M059J (cell line): ENCODE measurements at regions not wholly inside any gene's neighbourhood (a gene's known extent, or its start where the extent isn't known, plus 50 kb on each side); places are given as distances from the start of the nearest gene placed in this dataset.
"Not testable (repeated sequence)": the region's sequence is repeated elsewhere in the genome, so short reads cannot be mapped to it uniquely, and the experiment has no call there.

Experiments
- DNase-seq: peaks from one replicate; pipeline ENCODE4 v3.0.0-alpha.2; 2012; ENCODE audit warnings: low read depth

DNA sequence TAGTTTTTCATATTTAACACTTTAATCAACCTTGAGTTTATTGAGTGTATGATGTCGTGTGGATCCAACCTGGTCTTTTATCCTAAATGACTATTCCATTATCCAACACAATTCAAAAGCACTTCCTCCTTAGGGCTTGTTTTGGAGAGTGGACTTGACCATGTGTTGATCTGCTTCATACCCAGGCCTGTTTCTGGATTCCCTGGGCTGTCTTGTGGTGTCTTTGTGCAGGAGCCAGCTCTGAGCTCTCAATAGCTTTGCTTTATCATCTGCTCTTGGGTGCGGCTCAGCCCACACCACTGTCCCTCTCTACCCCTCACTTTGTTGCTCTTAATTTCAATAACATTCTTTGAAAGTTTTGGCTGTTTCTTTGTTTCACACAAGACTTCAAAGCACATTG lies 70.9 kb upstream of the CHST15 start:
- no peak for DNase-seq

DNA sequence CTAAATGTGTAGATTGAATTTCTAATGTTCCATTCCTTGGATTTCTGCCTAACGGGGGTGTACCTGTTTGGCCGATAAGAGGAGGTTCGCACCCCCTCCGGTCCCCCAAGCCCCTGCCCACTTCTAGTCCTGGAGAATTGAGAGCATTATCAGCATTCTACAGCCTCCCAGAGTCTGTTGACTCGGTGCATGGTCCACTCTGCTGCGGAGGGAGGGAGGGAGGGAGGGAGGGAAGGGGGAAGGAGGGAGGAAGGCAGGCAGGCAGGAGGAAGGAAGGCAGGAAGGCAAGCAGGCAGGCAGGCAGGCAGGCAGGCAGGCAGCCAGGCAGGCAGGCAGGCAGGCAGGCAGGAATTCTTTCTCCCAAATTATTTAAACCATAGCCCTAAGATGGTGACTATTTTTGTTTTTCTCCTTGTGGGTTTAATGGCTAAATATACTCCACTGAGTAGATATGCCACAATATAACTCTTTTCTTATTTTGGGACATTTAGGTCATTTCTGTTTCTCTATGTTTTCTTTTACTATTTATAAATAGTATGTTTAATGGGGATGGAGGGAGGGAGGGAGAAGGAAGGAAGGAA lies 69.5 kb upstream of the CHST15 start:
- no peak for DNase-seq

DNA sequence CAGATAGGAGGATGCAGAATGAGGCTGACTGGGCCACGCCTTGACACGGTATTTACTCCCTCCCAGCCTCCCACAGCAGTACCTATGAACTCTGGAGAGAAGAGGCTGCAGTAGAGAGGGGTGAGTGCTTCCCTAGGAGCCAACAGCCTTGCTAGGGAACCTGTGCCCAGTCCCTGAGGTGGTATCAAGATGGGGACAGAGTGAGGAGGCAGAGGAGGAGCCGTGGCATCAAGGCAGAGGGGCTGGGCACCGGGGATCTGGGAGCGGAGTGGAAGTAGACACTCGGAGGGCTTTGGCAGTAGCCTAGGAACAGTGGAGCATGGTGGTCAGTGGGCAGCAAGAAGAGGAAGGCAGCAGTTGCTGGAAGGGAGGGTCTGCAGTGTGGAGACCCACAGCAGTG lies 68.7 kb upstream of the CHST15 start:
- no peak for DNase-seq

- DNase-seq = no peak
Observed at GRCh38 chr10:124161601-124162000, 68.2 kb upstream of the CHST15 start.

DNA sequence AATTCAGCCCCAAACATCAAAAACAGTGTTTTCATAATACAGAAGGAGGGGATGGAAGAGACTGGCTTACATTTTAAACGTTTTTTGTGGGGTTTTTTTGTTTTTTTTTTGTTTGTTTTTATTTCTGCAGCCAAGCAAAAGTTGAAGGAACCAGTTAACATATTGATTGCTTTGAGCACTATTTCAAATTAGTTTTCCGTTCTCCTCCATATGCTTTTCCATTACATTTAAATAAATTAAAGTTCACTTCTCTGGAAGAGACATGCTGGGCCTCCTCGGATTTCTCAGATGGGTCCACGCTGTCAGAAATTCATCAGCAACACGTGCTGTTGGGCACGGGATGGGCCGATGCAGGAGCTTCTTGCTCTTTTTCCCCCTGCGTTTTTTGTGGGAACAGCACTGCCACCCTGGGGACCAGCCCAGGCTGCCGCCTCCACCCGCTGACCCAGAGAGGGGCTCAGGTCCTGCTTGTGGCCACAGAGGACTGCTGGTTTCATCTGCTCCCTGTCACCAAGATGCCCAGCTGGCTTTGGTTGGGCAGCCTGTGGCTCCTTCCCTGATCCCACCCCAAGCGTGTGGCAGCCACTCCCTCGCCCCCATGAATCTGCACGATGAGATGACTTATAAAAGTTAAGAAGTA lies 67.7 kb upstream of the CHST15 start:
- no peak for DNase-seq

DNA sequence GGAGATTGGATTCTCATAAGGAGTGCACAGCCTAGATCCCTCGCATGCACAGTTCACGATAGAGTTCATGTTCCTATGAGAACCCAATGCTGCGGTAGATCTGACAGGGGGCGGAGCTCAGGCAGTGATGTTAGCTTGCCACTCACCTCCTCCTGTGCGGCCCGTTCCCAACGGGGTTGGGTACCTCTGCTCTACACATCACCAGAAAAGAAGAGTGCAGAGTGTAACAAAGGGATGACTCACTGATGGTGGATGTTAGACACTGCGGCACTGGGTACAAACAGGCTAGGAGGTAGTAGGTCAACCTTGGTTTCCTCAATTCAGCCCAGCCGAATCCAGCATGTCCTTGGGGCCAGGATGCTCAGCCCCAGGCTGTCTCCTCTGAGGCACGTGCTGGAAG lies 66.8 kb upstream of the CHST15 start:
- peak; percentile 19 for DNase-seq

GRCh38 chr10:124159153-124159552 lies 65.8 kb upstream of the CHST15 start:
- DNase-seq = no peak

- DNase-seq = no peak
Observed at GRCh38 chr10:124158592-124158991, 65.2 kb upstream of the CHST15 start.

DNA sequence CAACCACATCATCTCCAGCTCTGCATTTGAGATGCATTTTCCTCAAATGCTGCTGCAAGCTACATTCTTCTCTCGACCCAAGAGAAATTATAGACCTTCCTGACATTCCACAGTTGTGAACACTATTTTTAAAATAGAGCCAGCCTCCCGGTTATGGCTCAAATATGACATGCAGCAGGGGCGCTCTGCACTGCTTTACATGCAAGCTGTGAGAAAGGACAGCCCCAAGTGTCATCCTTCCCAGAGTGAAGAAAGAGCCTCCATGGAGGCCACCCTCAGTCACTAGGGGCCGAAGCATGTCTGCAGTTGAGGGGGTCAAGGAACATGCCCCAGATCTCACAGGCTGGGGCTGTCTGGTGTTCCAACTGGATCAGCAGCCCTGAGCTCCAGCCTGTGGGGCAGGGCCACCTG lies 63.9 kb upstream of the CHST15 start:
- DNase-seq = peak; percentile 28

- peak; percentile 39 for DNase-seq
Observed at GRCh38 chr10:124156524-124157260, 63.3 kb upstream of the CHST15 start.

DNA sequence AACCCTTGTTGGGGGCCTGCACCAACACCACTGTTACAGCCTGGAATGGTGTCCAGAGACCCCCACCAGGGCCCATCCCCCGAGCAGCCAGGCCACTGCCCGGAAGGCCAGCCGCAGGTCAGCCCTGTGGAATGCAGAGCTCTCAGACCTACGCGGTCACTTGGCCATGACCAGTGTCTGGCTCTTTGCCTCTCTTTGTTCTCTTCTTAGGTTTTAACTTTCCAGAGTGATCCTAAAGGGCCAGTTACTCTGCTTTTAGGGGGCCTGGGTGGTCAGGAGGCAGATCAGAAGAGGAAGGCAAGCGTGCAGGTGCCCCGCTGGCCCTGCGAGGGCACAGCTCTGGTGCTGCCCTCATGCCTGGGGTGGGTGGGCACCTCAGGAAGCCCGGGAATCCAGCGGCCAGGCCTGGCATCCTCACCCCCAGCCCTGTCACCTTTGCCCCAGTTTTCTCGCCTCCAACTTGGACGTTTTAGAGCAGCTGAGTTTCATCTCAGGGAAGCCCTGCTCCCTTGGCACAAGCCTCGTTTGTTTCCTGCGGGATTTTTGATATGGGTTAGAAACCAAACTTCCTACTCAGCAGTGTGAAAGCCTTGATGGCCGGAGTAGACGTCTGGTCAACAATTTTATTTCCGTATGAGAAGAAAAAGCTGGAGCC lies 62.5 kb upstream of the CHST15 start:
- DNase-seq = peak; percentile 77

GRCh38 chr10:124153023-124153826 lies 59.8 kb upstream of the CHST15 start:
- DNase-seq = peak; percentile 98

- peak; percentile 87 for DNase-seq
Observed at GRCh38 chr10:124152139-124153022, 59.0 kb upstream of the CHST15 start.

DNA sequence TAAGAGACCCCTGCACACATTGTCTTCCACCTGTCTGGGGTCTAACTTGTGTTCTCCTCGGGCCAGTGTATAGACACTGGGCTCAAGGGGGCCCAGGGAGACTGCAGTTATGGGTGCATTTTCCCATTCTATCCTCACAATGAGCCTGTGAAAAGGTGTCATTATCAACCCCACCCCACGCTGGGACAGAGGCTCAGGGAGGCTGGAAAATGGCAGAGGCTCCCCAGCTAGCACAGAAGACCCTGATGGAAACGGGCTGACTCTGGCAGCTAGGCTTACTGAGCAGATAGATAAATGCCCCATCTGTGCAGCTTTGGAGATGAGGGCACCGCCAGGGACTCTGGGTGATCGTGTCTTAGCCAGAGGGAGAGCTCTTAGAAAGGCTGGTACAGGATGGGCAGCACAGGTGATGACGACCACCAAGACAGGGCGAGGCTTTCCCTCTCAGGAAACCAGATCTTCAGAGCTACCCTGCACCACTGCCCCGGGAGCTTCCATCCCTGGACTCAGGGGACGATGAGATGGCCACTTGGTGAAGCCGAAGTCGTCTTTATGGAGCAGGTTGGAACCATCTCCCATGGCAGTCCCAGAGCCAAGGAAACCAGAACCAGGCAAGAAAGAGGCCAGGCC lies 58.2 kb upstream of the CHST15 start:
- DNase-seq = no peak

- DNase-seq = no peak
Observed at GRCh38 chr10:124150807-124151417, 57.5 kb upstream of the CHST15 start.

- DNase-seq = no peak
Observed at GRCh38 chr10:124150189-124150806, 56.9 kb upstream of the CHST15 start.

GRCh38 chr10:124149189-124150042 lies 56.0 kb upstream of the CHST15 start:
- DNase-seq = no peak

DNA sequence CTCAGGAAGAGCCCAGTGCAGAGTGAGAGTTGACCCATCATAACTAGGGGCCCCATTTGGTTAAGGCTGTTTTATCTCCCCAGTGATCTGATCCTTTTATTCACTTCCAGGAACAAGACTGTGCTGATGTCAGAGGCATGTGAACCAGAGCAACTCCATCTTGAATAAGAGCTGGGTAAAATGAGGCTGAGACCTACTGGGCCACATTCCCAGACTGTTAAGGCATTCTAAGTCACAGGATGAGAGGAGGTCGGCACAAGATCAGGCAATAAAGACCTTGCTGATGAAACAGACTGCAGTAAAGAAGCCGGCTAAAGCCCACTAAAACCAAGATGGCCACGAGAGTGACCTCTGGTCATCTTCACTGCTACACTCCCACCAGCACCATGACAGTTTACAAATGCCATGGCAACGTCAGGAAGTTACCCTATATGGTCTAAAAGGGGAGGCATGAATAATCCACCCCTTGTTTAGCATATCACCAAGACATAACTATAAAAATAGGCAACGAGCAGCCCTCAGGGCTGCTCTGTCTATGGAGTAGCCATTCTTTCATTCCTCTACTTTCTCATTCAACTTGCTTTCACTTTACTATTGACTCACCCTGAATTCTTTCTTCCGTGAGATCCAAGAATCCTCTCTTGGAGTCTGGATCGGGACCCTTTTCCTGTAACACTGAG lies 55.3 kb upstream of the CHST15 start:
- not testable (repeated sequence) for DNase-seq
